ENCODE measurements at regions not wholly inside any gene's neighbourhood (a gene's known extent, or its start where the extent isn't known, plus 50 kb on each side); places are given as distances from the start of the nearest gene placed in this dataset.

GRCh38 chr14:100955201-100955600 is 51.7 kb upstream of the RTL1 start:
- H3K4me3 ChIP-seq (ENCODE audit: low read depth, low read length) = no peak overlapping the region
- TF ChIP-seq CTCF (conservative IDR thresholded peaks at IDR 0.05; ENCODE audit: low read depth, low read length) = no peak
- peak; percentile 63 for DNase-seq (ENCODE audit: low read depth)

GRCh38 chr14:100962494-100962893 is 59.0 kb upstream of the RTL1 start:
- DNase-seq (ENCODE audit: low read depth) = no peak
- no peak overlapping the region for H3K4me3 ChIP-seq (ENCODE audit: low read depth, low read length)
- TF ChIP-seq CTCF (conservative IDR thresholded peaks at IDR 0.05; ENCODE audit: low read depth, low read length) = no peak

- H3K4me3 ChIP-seq (ENCODE audit: low read depth, low read length) = no peak overlapping the region
- TF ChIP-seq CTCF (conservative IDR thresholded peaks at IDR 0.05; ENCODE audit: low read depth, low read length) = no peak
- no peak for DNase-seq (ENCODE audit: low read depth)
These were observed 61.8 kb upstream of the RTL1 start for GRCh38 chr14:100965296-100965695.

GRCh38 chr14:100967178-100967577 is 63.7 kb upstream of the RTL1 start:
- DNase-seq (ENCODE audit: low read depth) = no peak
- no peak overlapping the region for H3K4me3 ChIP-seq (ENCODE audit: low read depth, low read length)
- TF ChIP-seq CTCF (conservative IDR thresholded peaks at IDR 0.05; ENCODE audit: low read depth, low read length) = no peak

GRCh38 chr14:100967930-100968329 is 64.4 kb upstream of the RTL1 start:
- TF ChIP-seq CTCF (conservative IDR thresholded peaks at IDR 0.05; ENCODE audit: low read depth, low read length) = no peak
- no peak overlapping the region for H3K4me3 ChIP-seq (ENCODE audit: low read depth, low read length)
- no peak for DNase-seq (ENCODE audit: low read depth)

GRCh38 chr14:100972118-100972897 is 68.8 kb upstream of the RTL1 start:
- no peak for DNase-seq (ENCODE audit: low read depth)
- H3K4me3 ChIP-seq (ENCODE audit: low read depth, low read length) = no peak overlapping the region
- TF ChIP-seq CTCF (conservative IDR thresholded peaks at IDR 0.05; ENCODE audit: low read depth, low read length) = no peak

- DNase-seq (ENCODE audit: low read depth) = no peak
- TF ChIP-seq CTCF (conservative IDR thresholded peaks at IDR 0.05; ENCODE audit: low read depth, low read length) = no peak
- no peak overlapping the region for H3K4me3 ChIP-seq (ENCODE audit: low read depth, low read length)
These were observed 72.1 kb upstream of the RTL1 start for GRCh38 chr14:100975671-100976070.

All from choroid plexus epithelial cell (primary cell).